ENCODE measurements at regions not wholly inside any gene's neighbourhood (a gene's known extent, or its start where the extent isn't known, plus 50 kb on each side); places are given as distances from the start of the nearest gene placed in this dataset.

- no peak for TF ChIP-seq CTBP1 (IDR thresholded peaks at IDR 0.05; ENCODE audit: borderline replicate concordance)
- no peak for TF ChIP-seq FOXK2 (IDR thresholded peaks at IDR 0.05)
- TF ChIP-seq FOXA1 (IDR thresholded peaks at IDR 0.05) = no peak
- TF ChIP-seq TARDBP (IDR thresholded peaks at IDR 0.05) = no peak
- TF ChIP-seq FOXM1 (IDR thresholded peaks at IDR 0.05; ENCODE audit: borderline replicate concordance) = no peak
- TF ChIP-seq SUZ12 (IDR thresholded peaks at IDR 0.05) = no peak
These were observed 276.8 kb upstream of the POU3F3 start for GRCh38 chr2:104577143-104577542.
